ENCODE measurements at regions not wholly inside any gene's neighbourhood (a gene's known extent, or its start where the extent isn't known, plus 50 kb on each side); places are given as distances from the start of the nearest gene placed in this dataset.

DNA sequence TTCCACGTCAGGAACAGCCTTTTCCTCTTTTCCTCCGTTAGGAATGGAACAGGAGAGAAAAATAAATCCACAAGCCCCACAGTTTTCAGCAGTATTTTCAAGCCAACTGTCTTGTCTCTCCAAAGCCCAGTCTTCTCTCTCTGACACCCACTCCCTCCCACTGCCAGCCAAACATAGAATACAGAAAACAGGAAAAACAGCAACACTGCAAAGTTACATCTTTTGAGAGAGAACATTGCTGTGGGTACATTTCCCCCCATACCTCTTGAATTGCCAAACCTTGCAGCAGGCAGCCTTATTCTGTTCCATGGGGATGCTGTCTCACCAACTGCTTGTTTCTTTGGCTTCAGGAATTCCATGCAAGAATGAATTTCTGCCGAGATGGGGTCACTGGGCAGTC is 355.7 kb upstream of the UMPS start:
- TF ChIP-seq, protein P1, sequence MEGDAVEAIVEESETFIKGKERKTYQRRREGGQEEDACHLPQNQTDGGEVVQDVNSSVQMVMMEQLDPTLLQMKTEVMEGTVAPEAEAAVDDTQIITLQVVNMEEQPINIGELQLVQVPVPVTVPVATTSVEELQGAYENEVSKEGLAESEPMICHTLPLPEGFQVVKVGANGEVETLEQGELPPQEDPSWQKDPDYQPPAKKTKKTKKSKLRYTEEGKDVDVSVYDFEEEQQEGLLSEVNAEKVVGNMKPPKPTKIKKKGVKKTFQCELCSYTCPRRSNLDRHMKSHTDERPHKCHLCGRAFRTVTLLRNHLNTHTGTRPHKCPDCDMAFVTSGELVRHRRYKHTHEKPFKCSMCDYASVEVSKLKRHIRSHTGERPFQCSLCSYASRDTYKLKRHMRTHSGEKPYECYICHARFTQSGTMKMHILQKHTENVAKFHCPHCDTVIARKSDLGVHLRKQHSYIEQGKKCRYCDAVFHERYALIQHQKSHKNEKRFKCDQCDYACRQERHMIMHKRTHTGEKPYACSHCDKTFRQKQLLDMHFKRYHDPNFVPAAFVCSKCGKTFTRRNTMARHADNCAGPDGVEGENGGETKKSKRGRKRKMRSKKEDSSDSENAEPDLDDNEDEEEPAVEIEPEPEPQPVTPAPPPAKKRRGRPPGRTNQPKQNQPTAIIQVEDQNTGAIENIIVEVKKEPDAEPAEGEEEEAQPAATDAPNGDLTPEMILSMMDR (IDR thresholded peaks at IDR 0.05), result no peak
- TF ChIP-seq, protein P2, sequence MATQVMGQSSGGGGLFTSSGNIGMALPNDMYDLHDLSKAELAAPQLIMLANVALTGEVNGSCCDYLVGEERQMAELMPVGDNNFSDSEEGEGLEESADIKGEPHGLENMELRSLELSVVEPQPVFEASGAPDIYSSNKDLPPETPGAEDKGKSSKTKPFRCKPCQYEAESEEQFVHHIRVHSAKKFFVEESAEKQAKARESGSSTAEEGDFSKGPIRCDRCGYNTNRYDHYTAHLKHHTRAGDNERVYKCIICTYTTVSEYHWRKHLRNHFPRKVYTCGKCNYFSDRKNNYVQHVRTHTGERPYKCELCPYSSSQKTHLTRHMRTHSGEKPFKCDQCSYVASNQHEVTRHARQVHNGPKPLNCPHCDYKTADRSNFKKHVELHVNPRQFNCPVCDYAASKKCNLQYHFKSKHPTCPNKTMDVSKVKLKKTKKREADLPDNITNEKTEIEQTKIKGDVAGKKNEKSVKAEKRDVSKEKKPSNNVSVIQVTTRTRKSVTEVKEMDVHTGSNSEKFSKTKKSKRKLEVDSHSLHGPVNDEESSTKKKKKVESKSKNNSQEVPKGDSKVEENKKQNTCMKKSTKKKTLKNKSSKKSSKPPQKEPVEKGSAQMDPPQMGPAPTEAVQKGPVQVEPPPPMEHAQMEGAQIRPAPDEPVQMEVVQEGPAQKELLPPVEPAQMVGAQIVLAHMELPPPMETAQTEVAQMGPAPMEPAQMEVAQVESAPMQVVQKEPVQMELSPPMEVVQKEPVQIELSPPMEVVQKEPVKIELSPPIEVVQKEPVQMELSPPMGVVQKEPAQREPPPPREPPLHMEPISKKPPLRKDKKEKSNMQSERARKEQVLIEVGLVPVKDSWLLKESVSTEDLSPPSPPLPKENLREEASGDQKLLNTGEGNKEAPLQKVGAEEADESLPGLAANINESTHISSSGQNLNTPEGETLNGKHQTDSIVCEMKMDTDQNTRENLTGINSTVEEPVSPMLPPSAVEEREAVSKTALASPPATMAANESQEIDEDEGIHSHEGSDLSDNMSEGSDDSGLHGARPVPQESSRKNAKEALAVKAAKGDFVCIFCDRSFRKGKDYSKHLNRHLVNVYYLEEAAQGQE (IDR thresholded peaks at IDR 0.05; ENCODE audit: insufficient read depth in 1 of 2, low read depth in 2 of 2, low read length in 1 of 2), result no peak
- no peak for TF ChIP-seq POLR2AphosphoS5 (IDR thresholded peaks at IDR 0.05; ENCODE audit: low read depth, low read length)
